K562 (cell line): ENCODE measurements at regions not wholly inside any gene's neighbourhood (a gene's known extent, or its start where the extent isn't known, plus 50 kb on each side); places are given as distances from the start of the nearest gene placed in this dataset.

Experiments
- ATAC-seq: fragments of 200-7000 bp; cut with Tn5 transposase; 3 replicates; pipeline ENCODE4 v1.9.1; 2020; ENCODE audit warnings: moderate library complexity
- BruUV-seq: library from RNA; stranded (reverse); fragments of 400-500 nt; replicated peaks from 2 replicates; lab custom pipeline; 2021; lab: Mats Ljungman, UMichigan
- CTCF ChIA-PET: fragments of 300-600 bp; formaldehyde crosslinking; extraction: SDS; loops from one replicate; lab custom pipeline; 2021; ENCODE audit warnings: low intra/inter-chr PET ratio; lab: Yijun Ruan, JAX
- POLR2A ChIA-PET: fragments of 300-600, 350-650 bp; sonication (Branson Sonifier 250); formaldehyde crosslinking; extraction: SDS; loops from one replicate; lab custom pipeline; 2021; ENCODE audit warnings: antibody characterized with exemption, inconsistent platforms; lab: Yijun Ruan, JAX
- DNase-seq, 4 experiments: peaks; one replicate each; pipeline versions ENCODE4 v3.0.0 to v3.0.0-alpha.2; 2011 to 2018; ENCODE audit warnings: low spot score in 3 of 4, mixed read lengths in 3 of 4; ENCODE audit errors: extremely low read depth in 1 of 4
- FAIRE-seq: peaks from 2 replicates; lab custom pipeline; 2011; peaks lifted over from hg19 to GRCh38; lab: Jason Lieb, UNC
- H2AFZ ChIP-seq: 2 replicates; pipeline ENCODE4 v1.6.0; 2011; ENCODE audit warnings: low read depth, low read length, control low read depth, inconsistent platforms
- H3K27ac ChIP-seq: fragments of 200-600 bp; 3 replicates; pipeline ENCODE4 v1.8.0; 2011; ENCODE audit warnings: low read depth, mild to moderate bottlenecking, control low read depth, inconsistent platforms, low read length, moderate library complexity, mixed read lengths; ENCODE audit errors: extremely low read depth
- H3K27me3 ChIP-seq, 2 experiments: fragments of 300-600 bp in 1 of 2; 2 replicates in 1 of 2; 3 replicates in 1 of 2; pipeline versions ENCODE4 v1.6.0 to v1.8.0; 2011; ENCODE audit warnings: inconsistent platforms in 2 of 2, low read length in 2 of 2, mild to moderate bottlenecking in 1 of 2, mixed read lengths in 1 of 2, moderate library complexity in 1 of 2; ENCODE audit not compliant: control insufficient read depth in 2 of 2, insufficient read depth in 2 of 2
- H3K36me3 ChIP-seq: fragments of 300-600 bp; 3 replicates; pipeline ENCODE4 v1.8.0; 2011; ENCODE audit warnings: mild to moderate bottlenecking, low read length, inconsistent platforms; ENCODE audit not compliant: control insufficient read depth, insufficient read depth
- H3K4me1 ChIP-seq, 2 experiments: fragments of 200-600 bp in 1 of 2; replicated peaks in 1 of 2; 2 replicates in 1 of 2; 3 replicates in 1 of 2; pipeline versions ENCODE4 v1.5.1 to v1.8.0; 2011; ENCODE audit warnings: inconsistent platforms in 2 of 2, low read length in 2 of 2, mild to moderate bottlenecking in 1 of 2, mixed read lengths in 1 of 2, moderate library complexity in 1 of 2; ENCODE audit not compliant: control insufficient read depth in 2 of 2, insufficient read depth in 2 of 2
- H3K4me2 ChIP-seq: 2 replicates; pipeline ENCODE4 v1.6.1; 2011; ENCODE audit warnings: low read length, control low read depth, inconsistent platforms, mixed read lengths; ENCODE audit not compliant: insufficient read depth
- H3K4me3 ChIP-seq: fragments of 200-600 bp; sonication (generic), shearing (Covaris generic); 2 replicates; pipeline ENCODE4 v1.5.1; 2016; ENCODE audit warnings: control low read depth, inconsistent platforms
- H3K79me2 ChIP-seq: fragments of 200-600 bp; 3 replicates; pipeline ENCODE4 v1.8.0; 2011; ENCODE audit warnings: low read length, inconsistent platforms; ENCODE audit not compliant: control insufficient read depth, insufficient read depth
- H3K9ac ChIP-seq, 2 experiments: 2 replicates each; pipeline versions ENCODE4 v1.6.0 to v1.6.1; 2011; ENCODE audit warnings: low read depth in 2 of 2, low read length in 2 of 2, control low read depth in 1 of 2, inconsistent platforms in 1 of 2, mild to moderate bottlenecking in 1 of 2, mixed read lengths in 1 of 2; ENCODE audit not compliant: insufficient read depth in 1 of 2
- H3K9me1 ChIP-seq: one replicate; pipeline ENCODE4 v1.6.0; 2011; ENCODE audit warnings: inconsistent platforms, mild to moderate bottlenecking, low read length, moderate library complexity; ENCODE audit not compliant: control insufficient read depth, insufficient read depth
- H3K9me3 ChIP-seq: replicated peaks from 2 replicates; pipeline ENCODE4 v1.5.1; 2011; ENCODE audit warnings: low read depth, low read length, inconsistent platforms; ENCODE audit not compliant: control insufficient read depth, insufficient read depth
- H4K20me1 ChIP-seq: replicated peaks from 2 replicates; pipeline ENCODE4 v1.6.1; 2011; ENCODE audit warnings: low read length, inconsistent platforms, mixed read lengths; ENCODE audit not compliant: control insufficient read depth, insufficient read depth
- NEUROD1 ChIP-seq: fragments of 150-350 bp; IDR thresholded peaks from 2 replicates; pipeline ENCODE4 v1.6.1; 2014; ENCODE audit warnings: borderline replicate concordance, low read length, low read depth; ENCODE audit not compliant: partially characterized antibody
- SAFB2 ChIP-seq: fragments of 200-400 bp; formaldehyde crosslinking; IDR thresholded peaks from 2 replicates; pipeline ENCODE4 v1.6.1; 2018; ENCODE audit warnings: borderline replicate concordance, low read length, low read depth, moderate library complexity; ENCODE audit not compliant: severe bottlenecking
- SMAD3 ChIP-seq: fragments of 450-650 bp; formaldehyde crosslinking; conservative IDR thresholded peaks from 2 replicates; pipeline ENCODE4 v1.4.0; 2020; ENCODE audit warnings: mild to moderate bottlenecking
- SMARCE1 ChIP-seq: fragments of 450-650 bp; IDR thresholded peaks from 2 replicates; pipeline ENCODE4 v1.7.1; 2016; ENCODE audit warnings: mild to moderate bottlenecking
- WGBS: fragments of 100-300 bp; shearing (Covaris generic); methylation state at CpG from one replicate; pipeline ENCODE4 v1.1.6; 2016; ENCODE audit warnings: low coverage, mixed read lengths; ENCODE audit not compliant: insufficient coverage; ENCODE audit errors: missing lambda C conversion rate; 5-methylcytosine and 5-hydroxymethylcytosine counted together
- in situ Hi-C: fragments of 300-500 bp; cut with MboI; formaldehyde crosslinking; loops from 4 replicates; pipeline ENCODE4 v1.15.0; 2018; ENCODE audit warnings: inconsistent platforms, mixed read lengths
- intact Hi-C: fragments of 100-400 bp; cut with micrococcal nuclease; formaldehyde crosslinking; loops from 2 replicates; pipeline ENCODE4 v1.14.2; 2022
- TF ChIP-seq, protein P1 (sequence below): sonication (generic); formaldehyde crosslinking; IDR thresholded peaks from 2 replicates; pipeline ENCODE4 v1.8.1; 2023; ENCODE audit warnings: mild to moderate bottlenecking, missing genetic modification reagents
- TF ChIP-seq, protein P2 (sequence below): fragments of 450-650 bp; IDR thresholded peaks from 2 replicates; pipeline ENCODE4 v1.6.1; 2017; ENCODE audit warnings: mild to moderate bottlenecking, moderate library complexity
- TF ChIP-seq, protein P3 (sequence below): fragments of 250-450 bp; sonication (Bioruptor Pico); IDR thresholded peaks from 2 replicates; pipeline ENCODE4 v1.8.0; 2021; ENCODE audit warnings: moderate library complexity, mild to moderate bottlenecking, inconsistent platforms

DNA sequence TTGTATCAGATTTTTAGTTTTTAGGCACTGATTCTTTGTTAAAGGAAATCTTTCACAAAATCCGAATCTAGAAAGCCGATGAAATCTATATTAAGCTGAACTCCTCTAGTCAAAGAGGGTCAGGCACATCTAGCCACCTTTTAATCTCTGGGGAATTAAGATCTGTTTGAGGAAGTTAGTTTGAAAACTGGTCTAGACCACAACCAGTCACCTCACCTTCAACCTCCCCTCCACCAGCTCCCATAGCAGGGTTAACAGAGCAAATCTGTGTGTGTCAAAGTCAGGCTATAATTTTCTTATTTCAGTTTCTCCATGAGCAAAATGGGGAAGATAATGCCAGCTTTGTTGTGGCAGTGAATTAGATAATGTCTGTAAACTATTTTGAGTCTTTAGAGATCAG lies 110.0 kb upstream of the IGFBP7 start:
- no peaks in the 10 kb centered on the region for H3K27me3 ChIP-seq
- FAIRE-seq (no peak), ATAC-seq (no peak), DNase-seq (no peak)
- no peak overlapping the region for H3K27ac ChIP-seq
- H3K9me1 ChIP-seq, result no peaks in the 10 kb centered on the region
- POLR2A ChIA-PET, result no interaction called here
- TF ChIP-seq SMARCE1 (no peak), NEUROD1 (no peak), SMAD3 (CRISPR knock-in tag) (no peak), SAFB2 (no peak)
- TF ChIP-seq, protein P1, sequence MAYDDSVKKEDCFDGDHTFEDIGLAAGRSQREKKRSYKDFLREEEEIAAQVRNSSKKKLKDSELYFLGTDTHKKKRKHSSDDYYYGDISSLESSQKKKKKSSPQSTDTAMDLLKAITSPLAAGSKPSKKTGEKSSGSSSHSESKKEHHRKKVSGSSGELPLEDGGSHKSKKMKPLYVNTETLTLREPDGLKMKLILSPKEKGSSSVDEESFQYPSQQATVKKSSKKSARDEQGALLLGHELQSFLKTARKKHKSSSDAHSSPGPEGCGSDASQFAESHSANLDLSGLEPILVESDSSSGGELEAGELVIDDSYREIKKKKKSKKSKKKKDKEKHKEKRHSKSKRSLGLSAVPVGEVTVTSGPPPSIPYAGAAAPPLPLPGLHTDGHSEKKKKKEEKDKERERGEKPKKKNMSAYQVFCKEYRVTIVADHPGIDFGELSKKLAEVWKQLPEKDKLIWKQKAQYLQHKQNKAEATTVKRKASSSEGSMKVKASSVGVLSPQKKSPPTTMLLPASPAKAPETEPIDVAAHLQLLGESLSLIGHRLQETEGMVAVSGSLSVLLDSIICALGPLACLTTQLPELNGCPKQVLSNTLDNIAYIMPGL (CRISPR knock-in tag), result no peak
- TF ChIP-seq, protein P2, sequence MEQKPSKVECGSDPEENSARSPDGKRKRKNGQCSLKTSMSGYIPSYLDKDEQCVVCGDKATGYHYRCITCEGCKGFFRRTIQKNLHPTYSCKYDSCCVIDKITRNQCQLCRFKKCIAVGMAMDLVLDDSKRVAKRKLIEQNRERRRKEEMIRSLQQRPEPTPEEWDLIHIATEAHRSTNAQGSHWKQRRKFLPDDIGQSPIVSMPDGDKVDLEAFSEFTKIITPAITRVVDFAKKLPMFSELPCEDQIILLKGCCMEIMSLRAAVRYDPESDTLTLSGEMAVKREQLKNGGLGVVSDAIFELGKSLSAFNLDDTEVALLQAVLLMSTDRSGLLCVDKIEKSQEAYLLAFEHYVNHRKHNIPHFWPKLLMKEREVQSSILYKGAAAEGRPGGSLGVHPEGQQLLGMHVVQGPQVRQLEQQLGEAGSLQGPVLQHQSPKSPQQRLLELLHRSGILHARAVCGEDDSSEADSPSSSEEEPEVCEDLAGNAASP, result no peak
- TF ChIP-seq, protein P3, sequence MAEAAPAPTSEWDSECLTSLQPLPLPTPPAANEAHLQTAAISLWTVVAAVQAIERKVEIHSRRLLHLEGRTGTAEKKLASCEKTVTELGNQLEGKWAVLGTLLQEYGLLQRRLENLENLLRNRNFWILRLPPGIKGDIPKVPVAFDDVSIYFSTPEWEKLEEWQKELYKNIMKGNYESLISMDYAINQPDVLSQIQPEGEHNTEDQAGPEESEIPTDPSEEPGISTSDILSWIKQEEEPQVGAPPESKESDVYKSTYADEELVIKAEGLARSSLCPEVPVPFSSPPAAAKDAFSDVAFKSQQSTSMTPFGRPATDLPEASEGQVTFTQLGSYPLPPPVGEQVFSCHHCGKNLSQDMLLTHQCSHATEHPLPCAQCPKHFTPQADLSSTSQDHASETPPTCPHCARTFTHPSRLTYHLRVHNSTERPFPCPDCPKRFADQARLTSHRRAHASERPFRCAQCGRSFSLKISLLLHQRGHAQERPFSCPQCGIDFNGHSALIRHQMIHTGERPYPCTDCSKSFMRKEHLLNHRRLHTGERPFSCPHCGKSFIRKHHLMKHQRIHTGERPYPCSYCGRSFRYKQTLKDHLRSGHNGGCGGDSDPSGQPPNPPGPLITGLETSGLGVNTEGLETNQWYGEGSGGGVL (CRISPR knock-in tag), result no peak
- H3K4me1 ChIP-seq, result no peaks in the 10 kb centered on the region
- no peaks in the 10 kb centered on the region for H3K9me3 ChIP-seq
- no peak overlapping the region for H3K4me2 ChIP-seq
- no peak overlapping the region for H2AFZ ChIP-seq
- in situ Hi-C loops, result no loop called here
- CTCF ChIA-PET, result no interaction called here
- no peaks in the 10 kb centered on the region for H3K79me2 ChIP-seq
- H3K36me3 ChIP-seq, result no peaks in the 10 kb centered on the region
- H3K4me3 ChIP-seq, result no peak overlapping the region
- H4K20me1 ChIP-seq, result no peaks in the 10 kb centered on the region
- intact Hi-C loops, result no loop called here
- no peak overlapping the region for H3K9ac ChIP-seq
- no TSS peak for BruUV-seq
- WGBS, result 0% methylated on average over 2 of the region's 2 CpGs
